ENCODE measurements at regions not wholly inside any gene's neighbourhood (a gene's known extent, or its start where the extent isn't known, plus 50 kb on each side); places are given as distances from the start of the nearest gene placed in this dataset.

GRCh38 chr2:239865059-239865639, 160.0 kb downstream of the NDUFA10 start:
- ChIA-PET CTCF (interaction anchor here (0.7 kb wide), 1 partner anchor 782 kb away, joined by 3 read pairs; no protein-coding TSS in a partner anchor), POLR2A (no interaction called here)
- Histone ChIP-seq H3K4me3 (ENCODE audit: low read depth, low read length) (no peak overlapping the region), H3K27ac (ENCODE audit: extremely low read depth, low read depth, low read length) (no peak overlapping the region), H3K9me3 (ENCODE audit: control insufficient read depth, insufficient read depth, low read depth, low read length) (no peaks in the 10 kb centered on the region), H3K36me3 (ENCODE audit: control insufficient read depth in 2 of 2, insufficient read depth in 1 of 2, low read length in 2 of 2) (no peaks in the 10 kb centered on the region), H3K4me1 (ENCODE audit: control insufficient read depth, insufficient read depth, low read length) (no peaks in the 10 kb centered on the region)
- TF ChIP-seq, protein P1, sequence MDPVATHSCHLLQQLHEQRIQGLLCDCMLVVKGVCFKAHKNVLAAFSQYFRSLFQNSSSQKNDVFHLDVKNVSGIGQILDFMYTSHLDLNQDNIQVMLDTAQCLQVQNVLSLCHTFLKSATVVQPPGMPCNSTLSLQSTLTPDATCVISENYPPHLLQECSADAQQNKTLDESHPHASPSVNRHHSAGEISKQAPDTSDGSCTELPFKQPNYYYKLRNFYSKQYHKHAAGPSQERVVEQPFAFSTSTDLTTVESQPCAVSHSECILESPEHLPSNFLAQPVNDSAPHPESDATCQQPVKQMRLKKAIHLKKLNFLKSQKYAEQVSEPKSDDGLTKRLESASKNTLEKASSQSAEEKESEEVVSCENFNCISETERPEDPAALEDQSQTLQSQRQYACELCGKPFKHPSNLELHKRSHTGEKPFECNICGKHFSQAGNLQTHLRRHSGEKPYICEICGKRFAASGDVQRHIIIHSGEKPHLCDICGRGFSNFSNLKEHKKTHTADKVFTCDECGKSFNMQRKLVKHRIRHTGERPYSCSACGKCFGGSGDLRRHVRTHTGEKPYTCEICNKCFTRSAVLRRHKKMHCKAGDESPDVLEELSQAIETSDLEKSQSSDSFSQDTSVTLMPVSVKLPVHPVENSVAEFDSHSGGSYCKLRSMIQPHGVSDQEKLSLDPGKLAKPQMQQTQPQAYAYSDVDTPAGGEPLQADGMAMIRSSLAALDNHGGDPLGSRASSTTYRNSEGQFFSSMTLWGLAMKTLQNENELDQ (tag by site-specific recombination; IDR thresholded peaks at IDR 0.05; ENCODE audit: low read depth), result no peak
- TF ChIP-seq, protein P2, sequence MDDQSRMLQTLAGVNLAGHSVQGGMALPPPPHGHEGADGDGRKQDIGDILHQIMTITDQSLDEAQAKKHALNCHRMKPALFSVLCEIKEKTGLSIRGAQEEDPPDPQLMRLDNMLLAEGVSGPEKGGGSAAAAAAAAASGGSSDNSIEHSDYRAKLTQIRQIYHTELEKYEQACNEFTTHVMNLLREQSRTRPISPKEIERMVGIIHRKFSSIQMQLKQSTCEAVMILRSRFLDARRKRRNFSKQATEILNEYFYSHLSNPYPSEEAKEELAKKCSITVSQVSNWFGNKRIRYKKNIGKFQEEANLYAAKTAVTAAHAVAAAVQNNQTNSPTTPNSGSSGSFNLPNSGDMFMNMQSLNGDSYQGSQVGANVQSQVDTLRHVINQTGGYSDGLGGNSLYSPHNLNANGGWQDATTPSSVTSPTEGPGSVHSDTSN (CRISPR knock-in tag; IDR thresholded peaks at IDR 0.05), result no peak
- TF ChIP-seq ZNF248 (tag by site-specific recombination; IDR thresholded peaks at IDR 0.05), result no peak
- TF ChIP-seq ZNF692 (tag by site-specific recombination; IDR thresholded peaks at IDR 0.05), result no peak
- TF ChIP-seq EGR2 (tag by site-specific recombination; IDR thresholded peaks at IDR 0.05; ENCODE audit: low read depth), result no peak
- no peak for TF ChIP-seq ZNF514 (tag by site-specific recombination; IDR thresholded peaks at IDR 0.05)
- TF ChIP-seq, protein P3, sequence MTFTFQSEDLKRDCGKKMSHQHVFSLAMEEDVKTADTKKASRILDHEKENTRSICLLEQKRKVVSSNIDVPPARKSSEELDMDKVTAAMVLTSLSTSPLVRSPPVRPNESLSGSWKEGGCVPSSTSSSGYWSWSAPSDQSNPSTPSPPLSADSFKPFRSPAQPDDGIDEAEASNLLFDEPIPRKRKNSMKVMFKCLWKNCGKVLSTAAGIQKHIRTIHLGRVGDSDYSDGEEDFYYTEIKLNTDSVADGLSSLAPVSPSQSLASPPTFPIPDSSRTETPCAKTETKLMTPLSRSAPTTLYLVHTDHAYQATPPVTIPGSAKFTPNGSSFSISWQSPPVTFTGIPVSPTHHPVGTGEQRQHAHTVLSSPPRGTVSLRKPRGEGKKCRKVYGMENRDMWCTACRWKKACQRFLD (tag by site-specific recombination; IDR thresholded peaks at IDR 0.05), result no peak
- no peak for TF ChIP-seq ZNF223 (tag by site-specific recombination; IDR thresholded peaks at IDR 0.05)
- TF ChIP-seq ZNF24 (tag by site-specific recombination; IDR thresholded peaks at IDR 0.05), result no peak
- TF ChIP-seq PATZ1 (tag by site-specific recombination; IDR thresholded peaks at IDR 0.05), result no peak
- TF ChIP-seq KLF1 (tag by site-specific recombination; IDR thresholded peaks at IDR 0.05), result no peak
- TF ChIP-seq GLIS2 (tag by site-specific recombination; IDR thresholded peaks at IDR 0.05), result no peak
- no peak for TF ChIP-seq MEIS1 (CRISPR knock-in tag; IDR thresholded peaks at IDR 0.05; ENCODE audit: borderline replicate concordance)
- TF ChIP-seq ZNF169 (tag by site-specific recombination; IDR thresholded peaks at IDR 0.05), result no peak
- no peak for TF ChIP-seq FEZF1 (tag by site-specific recombination; IDR thresholded peaks at IDR 0.05)
- TF ChIP-seq MZF1 (tag by site-specific recombination; IDR thresholded peaks at IDR 0.05; ENCODE audit: borderline replicate concordance), result no peak
- no peak for TF ChIP-seq ZNF654 (tag by site-specific recombination; IDR thresholded peaks at IDR 0.05; ENCODE audit: low read depth)
- no peak for TF ChIP-seq ZNF175 (tag by site-specific recombination; IDR thresholded peaks at IDR 0.05)
- TF ChIP-seq ZNF416 (tag by site-specific recombination; IDR thresholded peaks at IDR 0.05), result no peak
- no peak for TF ChIP-seq ZNF747 (tag by site-specific recombination; IDR thresholded peaks at IDR 0.05)

Data from HEK293 (cell line).